ENCODE measurements at regions not wholly inside any gene's neighbourhood (a gene's known extent, or its start where the extent isn't known, plus 50 kb on each side); places are given as distances from the start of the nearest gene placed in this dataset.

DNA sequence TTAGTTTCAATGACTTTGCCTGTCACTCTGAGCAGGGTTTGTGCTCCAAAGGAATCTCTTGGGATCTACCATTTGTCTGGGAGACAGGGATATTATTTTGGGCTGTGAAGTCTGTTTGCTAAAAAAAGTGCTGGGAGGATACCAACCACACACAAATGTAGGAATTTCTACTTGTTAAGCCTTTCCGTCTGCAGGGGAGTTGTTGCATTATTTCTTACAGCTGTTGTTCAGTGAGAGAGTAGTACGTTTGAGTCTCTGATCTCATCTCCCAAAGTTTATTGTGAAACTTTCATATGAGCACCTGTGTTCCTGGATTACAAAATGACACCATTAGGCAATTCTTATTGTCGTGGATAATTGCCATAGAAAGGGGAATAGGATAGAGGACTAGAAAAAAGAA lies 78.3 kb upstream of the SEMA6A start:
- no peak for DNase-seq

- DNase-seq: no peak
These were observed 77.6 kb upstream of the SEMA6A start for GRCh38 chr5:116652196-116652729.

DNA sequence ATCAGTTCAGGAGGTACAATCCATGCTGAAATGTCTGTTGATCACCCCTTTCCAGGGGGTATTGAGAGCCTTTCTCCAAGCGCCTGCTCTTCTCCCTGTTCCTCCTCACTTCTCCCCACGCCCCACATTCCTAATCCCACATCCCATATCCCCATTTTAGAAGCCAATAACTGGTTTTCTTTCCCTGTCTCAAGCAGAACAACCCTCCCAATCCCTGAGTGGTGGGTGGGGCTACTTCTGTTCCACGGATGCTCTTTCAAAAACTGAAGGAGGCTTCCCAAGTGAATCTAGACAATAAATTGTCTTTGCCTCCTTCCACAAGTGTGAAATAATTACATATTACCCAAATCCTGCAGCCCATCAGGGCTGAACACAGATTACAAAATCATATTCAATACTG lies 77.0 kb upstream of the SEMA6A start:
- DNase-seq: no peak

DNA sequence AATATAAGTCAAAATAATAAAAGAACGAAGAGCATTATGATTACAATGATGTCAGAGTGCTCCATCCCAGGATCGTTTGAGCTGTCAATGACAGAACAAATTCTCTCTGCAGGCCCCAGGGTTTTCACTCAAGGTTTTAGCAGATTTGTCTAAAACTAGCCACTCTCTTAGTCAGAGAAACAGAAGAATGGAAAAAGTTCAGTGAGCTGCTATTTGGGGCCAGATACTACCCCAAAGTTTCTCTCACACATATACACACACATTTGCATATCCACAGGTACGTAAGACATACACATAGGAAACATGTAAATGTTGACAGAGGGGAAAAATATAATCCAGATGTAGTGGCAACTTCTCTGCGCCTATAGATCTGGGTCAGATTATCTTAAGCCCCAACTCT lies 76.3 kb upstream of the SEMA6A start:
- no peak for DNase-seq

DNA sequence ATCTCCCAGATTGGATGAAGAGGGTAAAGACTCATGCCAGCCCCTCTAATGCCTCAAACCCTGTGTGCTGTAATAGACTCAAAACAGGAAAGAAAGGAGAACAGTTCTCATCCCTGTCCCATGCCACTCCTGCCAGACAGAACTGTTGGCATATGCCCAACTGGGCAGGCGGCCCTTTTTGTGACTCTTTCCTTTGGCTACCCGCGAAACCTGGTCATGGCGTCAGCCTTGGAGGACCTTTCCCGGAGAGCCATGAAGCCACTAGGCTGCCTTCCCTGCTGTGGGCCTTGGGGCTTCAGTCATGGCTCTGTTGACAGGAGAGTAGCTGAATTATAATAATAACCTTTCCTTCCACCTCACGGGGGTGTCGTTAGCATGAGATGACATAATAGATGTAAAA lies 75.9 kb upstream of the SEMA6A start:
- DNase-seq: no peak

GRCh38 chr5:116646611-116647289 lies 72.1 kb upstream of the SEMA6A start:
- no peak for DNase-seq

- no peak for DNase-seq
These were observed 71.0 kb upstream of the SEMA6A start for GRCh38 chr5:116645627-116646026.

GRCh38 chr5:116640236-116640635 lies 65.6 kb upstream of the SEMA6A start:
- DNase-seq: no peak

- no peak for DNase-seq
These were observed 62.6 kb upstream of the SEMA6A start for GRCh38 chr5:116637149-116637740.

- DNase-seq: no peak
These were observed 58.3 kb upstream of the SEMA6A start for GRCh38 chr5:116632890-116633289.

GRCh38 chr5:116631147-116631546 lies 56.5 kb upstream of the SEMA6A start:
- no peak for DNase-seq

DNA sequence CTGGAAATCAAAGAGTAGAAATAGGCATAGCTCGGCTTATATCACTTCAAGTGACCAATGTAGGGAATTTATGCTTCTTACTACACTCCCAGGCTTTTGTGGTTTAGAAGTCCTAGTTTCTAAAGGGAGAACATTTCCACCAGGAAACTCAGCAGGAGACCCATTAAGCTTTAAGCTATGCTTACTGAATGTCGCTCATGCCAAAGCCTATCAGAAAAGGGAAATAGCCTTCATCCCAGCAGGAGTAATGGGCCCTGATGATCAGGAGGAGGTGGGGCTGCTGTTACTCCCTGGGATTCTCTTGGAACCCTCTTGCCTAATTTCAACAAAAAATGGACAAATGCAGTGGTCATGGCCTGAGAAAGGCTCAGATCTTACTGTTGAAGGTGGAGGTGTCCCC lies 54.5 kb upstream of the SEMA6A start:
- DNase-seq: no peak

DNA sequence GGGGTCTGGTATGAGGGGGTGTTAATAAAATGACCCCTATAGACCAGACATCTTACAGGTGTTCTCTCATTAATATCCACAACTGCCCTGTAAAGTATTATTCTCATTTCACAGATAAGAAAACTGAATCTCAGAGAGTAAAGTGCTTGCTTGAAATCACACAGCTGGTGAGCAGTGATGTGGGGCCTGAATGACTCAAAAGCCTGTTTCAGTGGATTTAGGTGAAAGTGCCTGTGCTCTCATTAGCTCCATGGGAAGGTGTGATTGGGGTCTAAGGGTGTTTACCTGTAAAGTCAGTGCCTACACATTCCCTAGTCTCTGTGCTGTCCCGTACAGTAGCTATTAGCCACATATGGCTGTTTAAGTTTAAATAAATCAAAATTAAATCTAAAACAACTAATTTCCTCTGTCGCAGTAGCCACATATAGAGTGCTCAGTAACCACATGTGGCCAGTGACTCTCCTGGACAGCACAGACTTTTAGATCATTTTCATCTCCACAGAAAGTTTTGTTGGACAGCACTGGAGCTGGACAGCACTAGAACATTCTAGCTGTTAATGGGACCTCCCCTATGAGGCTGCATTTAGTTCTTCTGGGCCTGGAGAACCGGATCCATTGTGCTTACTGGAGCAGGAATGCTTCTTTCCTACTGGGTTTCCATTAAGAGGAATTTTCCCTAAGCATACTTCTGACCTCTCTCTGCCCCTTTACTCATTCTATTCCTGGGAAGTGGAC lies 52.5 kb upstream of the SEMA6A start:
- no peak for DNase-seq

- DNase-seq: peak in 1 of 2 donors; percentile 1
These were observed 51.7 kb upstream of the SEMA6A start for GRCh38 chr5:116626272-116626723.

Measured in CD4-positive, alpha-beta T cell treated with Interferon alpha-2 for 1 hour (primary cell).